GM18873 (cell line): ENCODE measurements at regions not wholly inside any gene's neighbourhood (a gene's known extent, or its start where the extent isn't known, plus 50 kb on each side); places are given as distances from the start of the nearest gene placed in this dataset.
"Not testable (repeated sequence)": the region's sequence is repeated elsewhere in the genome, so short reads cannot be mapped to it uniquely, and the experiment has no call there.

ENCODE experiments used
- ATAC-seq: cut with Tn5 transposase; IDR thresholded peaks from one replicate; pipeline ENCODE4 v1.9.1; 2021; ENCODE audit warnings: mild to moderate bottlenecking, moderate library complexity, moderate number of reproducible peaks; ENCODE audit not compliant: unreplicated experiment, low FRiP score

GRCh38 chr10:38356527-38356926 lies 262.4 kb downstream of the ZNF37A start:
- ATAC-seq: peak; percentile 14

- not testable (repeated sequence) for ATAC-seq
These were observed 268.4 kb downstream of the ZNF37A start for GRCh38 chr10:38362514-38362913.

GRCh38 chr10:38364073-38364472 lies 269.9 kb downstream of the ZNF37A start:
- not testable (repeated sequence) for ATAC-seq

- ATAC-seq: not testable (repeated sequence)
These were observed 271.8 kb downstream of the ZNF37A start for GRCh38 chr10:38365917-38366316.

GRCh38 chr10:38383800-38384199 lies 289.7 kb downstream of the ZNF37A start:
- ATAC-seq: not testable (repeated sequence)

GRCh38 chr10:38386869-38387268 lies 292.7 kb downstream of the ZNF37A start:
- ATAC-seq: not testable (repeated sequence)

GRCh38 chr10:38390725-38391124 lies 296.6 kb downstream of the ZNF37A start:
- not testable (repeated sequence) for ATAC-seq

GRCh38 chr10:38395465-38395864 lies 301.3 kb downstream of the ZNF37A start:
- not testable (repeated sequence) for ATAC-seq

GRCh38 chr10:38396178-38396954 lies 302.2 kb downstream of the ZNF37A start:
- ATAC-seq: not testable (repeated sequence)

GRCh38 chr10:38401565-38401964 lies 307.4 kb downstream of the ZNF37A start:
- not testable (repeated sequence) for ATAC-seq

- ATAC-seq: peak; percentile 99
These were observed 308.6 kb downstream of the ZNF37A start for GRCh38 chr10:38402442-38403346.

GRCh38 chr10:38403347-38404117 lies 309.4 kb downstream of the ZNF37A start:
- not testable (repeated sequence) for ATAC-seq

GRCh38 chr10:38423634-38424033 lies 329.5 kb downstream of the ZNF37A start:
- not testable (repeated sequence) for ATAC-seq

- not testable (repeated sequence) for ATAC-seq
These were observed 336.1 kb downstream of the ZNF37A start for GRCh38 chr10:38430242-38430641.

- ATAC-seq: not testable (repeated sequence)
These were observed 343.2 kb downstream of the ZNF37A start for GRCh38 chr10:38437359-38437758.

GRCh38 chr10:38448614-38449355 lies 354.6 kb downstream of the ZNF37A start:
- not testable (repeated sequence) for ATAC-seq

GRCh38 chr10:38449618-38450017 lies 355.5 kb downstream of the ZNF37A start:
- not testable (repeated sequence) for ATAC-seq

GRCh38 chr10:38450372-38451057 lies 356.4 kb downstream of the ZNF37A start:
- ATAC-seq: not testable (repeated sequence)
